ENCODE measurements at regions not wholly inside any gene's neighbourhood (a gene's known extent, or its start where the extent isn't known, plus 50 kb on each side); places are given as distances from the start of the nearest gene placed in this dataset.

DNA sequence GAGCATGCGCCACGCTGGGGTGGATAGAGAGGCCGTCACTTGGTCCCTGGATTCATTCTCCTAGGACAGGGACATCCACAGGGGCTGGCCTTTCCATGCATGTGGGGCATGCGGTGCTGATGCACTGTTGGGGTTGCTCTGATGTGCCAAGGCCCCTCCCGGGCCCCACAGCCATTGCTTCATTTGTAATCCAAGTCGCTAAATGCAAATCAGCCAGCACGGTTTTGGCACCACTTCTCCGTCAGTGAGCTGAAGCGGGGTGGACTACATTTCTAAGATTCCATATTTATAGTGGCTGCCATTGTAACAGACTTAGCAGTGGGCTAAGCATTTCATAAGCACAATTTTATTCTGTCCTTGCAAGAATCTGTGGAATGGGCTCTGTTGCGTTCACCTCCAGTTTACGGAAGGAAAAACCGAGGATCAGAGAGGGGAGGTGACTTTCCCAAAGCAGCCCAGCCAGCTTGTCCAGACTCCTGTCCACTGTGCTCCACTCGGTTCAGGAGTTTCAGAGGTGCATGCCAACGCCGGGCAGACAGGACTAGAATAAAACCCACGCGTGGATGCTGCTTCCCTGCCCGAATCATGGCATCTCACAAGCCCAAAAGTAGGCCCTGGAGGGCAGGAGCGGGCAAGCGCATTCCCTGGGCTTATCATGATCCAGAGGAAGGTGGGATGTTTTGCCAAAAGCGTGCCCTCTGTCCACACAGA lies 102.6 kb upstream of the COL5A1 start:
- TF ChIP-seq, protein P1, sequence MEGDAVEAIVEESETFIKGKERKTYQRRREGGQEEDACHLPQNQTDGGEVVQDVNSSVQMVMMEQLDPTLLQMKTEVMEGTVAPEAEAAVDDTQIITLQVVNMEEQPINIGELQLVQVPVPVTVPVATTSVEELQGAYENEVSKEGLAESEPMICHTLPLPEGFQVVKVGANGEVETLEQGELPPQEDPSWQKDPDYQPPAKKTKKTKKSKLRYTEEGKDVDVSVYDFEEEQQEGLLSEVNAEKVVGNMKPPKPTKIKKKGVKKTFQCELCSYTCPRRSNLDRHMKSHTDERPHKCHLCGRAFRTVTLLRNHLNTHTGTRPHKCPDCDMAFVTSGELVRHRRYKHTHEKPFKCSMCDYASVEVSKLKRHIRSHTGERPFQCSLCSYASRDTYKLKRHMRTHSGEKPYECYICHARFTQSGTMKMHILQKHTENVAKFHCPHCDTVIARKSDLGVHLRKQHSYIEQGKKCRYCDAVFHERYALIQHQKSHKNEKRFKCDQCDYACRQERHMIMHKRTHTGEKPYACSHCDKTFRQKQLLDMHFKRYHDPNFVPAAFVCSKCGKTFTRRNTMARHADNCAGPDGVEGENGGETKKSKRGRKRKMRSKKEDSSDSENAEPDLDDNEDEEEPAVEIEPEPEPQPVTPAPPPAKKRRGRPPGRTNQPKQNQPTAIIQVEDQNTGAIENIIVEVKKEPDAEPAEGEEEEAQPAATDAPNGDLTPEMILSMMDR (IDR thresholded peaks at IDR 0.05): no peak
- no peak for TF ChIP-seq POLR2A (IDR thresholded peaks at IDR 0.05)

Data from thyroid gland (tissue), 4 donors.